K562 (cell line): ENCODE measurements at regions not wholly inside any gene's neighbourhood (a gene's known extent, or its start where the extent isn't known, plus 50 kb on each side); places are given as distances from the start of the nearest gene placed in this dataset.
A peak's percentile ranks its signal among the peaks of the same experiment; 100 is the strongest.

Source experiments
- CBX5 ChIP-seq: IDR thresholded peaks from 2 replicates; pipeline ENCODE4 v1.6.1; 2014; ENCODE audit warnings: low read depth, borderline replicate concordance
- DDX20 ChIP-seq: fragments of 450-650 bp; IDR thresholded peaks from 2 replicates; pipeline ENCODE4 v1.6.1; 2016; ENCODE audit warnings: missing genetic modification characterization, low read depth, mild to moderate bottlenecking, missing compliant biosample characterization, moderate library complexity
- DPF2 ChIP-seq: fragments of 450-650 bp; IDR thresholded peaks from 2 replicates; pipeline ENCODE4 v1.6.1; 2016
- EHMT2 ChIP-seq: fragments of 450-650 bp; IDR thresholded peaks from 2 replicates; pipeline ENCODE4 v1.6.1; 2018; ENCODE audit warnings: antibody characterized with exemption
- ERF ChIP-seq: fragments of 450-650 bp; formaldehyde crosslinking; IDR thresholded peaks from 2 replicates; pipeline ENCODE4 v1.4.0; 2020; ENCODE audit warnings: mild to moderate bottlenecking, mixed read lengths
- ESRRA ChIP-seq: fragments of 450-650 bp; IDR thresholded peaks from 2 replicates; pipeline ENCODE4 v1.6.1; 2014; ENCODE audit warnings: low read depth, mild to moderate bottlenecking, moderate library complexity, borderline replicate concordance
- FOXA1 ChIP-seq: fragments of 450-650 bp; IDR thresholded peaks from 2 replicates; pipeline ENCODE4 v1.6.1; 2016; ENCODE audit warnings: mild to moderate bottlenecking, borderline replicate concordance
- FOXK2 ChIP-seq, 2 experiments: fragments of 450-650 bp; IDR thresholded peaks in 1 of 2; conservative IDR thresholded peaks in 1 of 2; 2 replicates each; pipeline ENCODE4 v1.6.1; 2016; ENCODE audit warnings: low read depth in 2 of 2, mild to moderate bottlenecking in 1 of 2
- PCBP1 ChIP-seq: fragments of 200-400 bp; formaldehyde crosslinking; IDR thresholded peaks from 2 replicates; pipeline ENCODE4 v1.6.1; 2018; ENCODE audit warnings: mild to moderate bottlenecking, low read depth, low read length; ENCODE audit not compliant: poor library complexity, severe bottlenecking
- RBM22 ChIP-seq: fragments of 200-400 bp; formaldehyde crosslinking; IDR thresholded peaks from 2 replicates; pipeline ENCODE4 v1.6.1; 2018; ENCODE audit warnings: low read length, low read depth; ENCODE audit not compliant: poor library complexity, severe bottlenecking
- RBM34 ChIP-seq: fragments of 200-400 bp; formaldehyde crosslinking; IDR thresholded peaks from 2 replicates; pipeline ENCODE4 v1.6.1; 2018; ENCODE audit warnings: low read length, borderline replicate concordance; ENCODE audit not compliant: insufficient read depth
- SETDB1 ChIP-seq: IDR thresholded peaks from one replicate; pipeline ENCODE4 v1.6.1; 2012; ENCODE audit warnings: low read length, control low read depth, inconsistent platforms
- ZNF586 ChIP-seq: fragments of 450-650 bp; formaldehyde crosslinking; conservative IDR thresholded peaks from 2 replicates; pipeline ENCODE4 v1.4.0; 2020; ENCODE audit warnings: mild to moderate bottlenecking, moderate library complexity
- ZZZ3 ChIP-seq: fragments of 450-650 bp; IDR thresholded peaks from 2 replicates; pipeline ENCODE4 v1.6.1; 2016; ENCODE audit warnings: antibody characterized with exemption, mild to moderate bottlenecking, moderate library complexity
- TF ChIP-seq, protein P1 (sequence below), 2 experiments: fragments of 450-650 bp in 1 of 2; sonication (generic) in 1 of 2; formaldehyde crosslinking; conservative IDR thresholded peaks; 2 replicates each; pipeline versions ENCODE4 v1.4.0 to v1.8.1; 2020 to 2022; ENCODE audit warnings: mild to moderate bottlenecking in 1 of 2, missing genetic modification reagents in 1 of 2
- TF ChIP-seq, protein P2 (sequence below): fragments of 450-650 bp; IDR thresholded peaks from 2 replicates; pipeline ENCODE4 v1.6.1; 2017; ENCODE audit warnings: antibody characterized with exemption
- TF ChIP-seq, protein P3 (sequence below): fragments of 200-800 bp; sonication (Bioruptor generic); IDR thresholded peaks from 2 replicates; pipeline ENCODE4 v1.6.1; 2017; ENCODE audit warnings: missing genetic modification characterization, missing compliant biosample characterization
- TF ChIP-seq, protein P4 (sequence below): fragments of 450-650 bp; IDR thresholded peaks from 2 replicates; pipeline ENCODE4 v1.6.1; 2018; ENCODE audit not compliant: partially characterized antibody
- TF ChIP-seq, protein P5 (sequence below): fragments of 250-450 bp; sonication (Bioruptor Pico); IDR thresholded peaks from 2 replicates; pipeline ENCODE4 v1.8.0; 2022; ENCODE audit warnings: inconsistent platforms, mild to moderate bottlenecking, moderate library complexity, borderline replicate concordance

DNA sequence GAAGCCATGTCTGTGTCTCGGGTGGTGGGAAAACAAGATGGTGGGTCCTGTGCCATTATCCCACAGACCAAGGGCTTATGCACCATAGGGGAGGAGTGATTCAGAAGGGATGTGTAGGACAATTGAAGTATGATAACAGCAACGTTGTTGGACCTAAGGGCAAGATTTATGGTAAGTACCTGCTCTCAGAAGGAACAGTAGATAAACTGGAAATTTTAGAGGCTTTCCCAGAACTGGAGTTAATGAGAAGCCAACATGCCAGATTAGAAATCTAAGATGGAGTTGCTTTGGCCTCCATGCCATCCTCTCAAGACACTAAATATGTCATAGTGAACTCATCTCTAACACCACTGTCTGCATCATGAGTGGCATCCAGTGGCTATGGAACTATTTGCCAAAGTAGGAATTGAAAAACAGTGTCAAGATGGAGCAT, 84.7 kb upstream of the MYLIP start (continued):
- TF ChIP-seq FOXK2 (conservative IDR thresholded peaks at IDR 0.05 in 1 of 2, IDR thresholded peaks at IDR 0.05 in 1 of 2; ENCODE audit: low read depth in 2 of 2): no peak
- TF ChIP-seq, protein P1, sequence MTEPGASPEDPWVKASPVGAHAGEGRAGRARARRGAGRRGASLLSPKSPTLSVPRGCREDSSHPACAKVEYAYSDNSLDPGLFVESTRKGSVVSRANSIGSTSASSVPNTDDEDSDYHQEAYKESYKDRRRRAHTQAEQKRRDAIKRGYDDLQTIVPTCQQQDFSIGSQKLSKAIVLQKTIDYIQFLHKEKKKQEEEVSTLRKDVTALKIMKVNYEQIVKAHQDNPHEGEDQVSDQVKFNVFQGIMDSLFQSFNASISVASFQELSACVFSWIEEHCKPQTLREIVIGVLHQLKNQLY (CRISPR knock-in tag; conservative IDR thresholded peaks at IDR 0.05): 0 out of 4 replicates have a peak, but pooled peaks of 1 of the 2 experiments have one; percentile 13
- peak; percentile 95; the same call in 1 of the 2 replicates for TF ChIP-seq ERF (CRISPR knock-in tag)
- no peak for TF ChIP-seq CBX5
- peak; percentile 70 for TF ChIP-seq DPF2
- no peak for TF ChIP-seq ESRRA
- peak; percentile 92 for TF ChIP-seq ZNF586 (CRISPR knock-in tag)
- no peak for TF ChIP-seq RBM22
- no peak for TF ChIP-seq ZZZ3
- TF ChIP-seq, protein P2, sequence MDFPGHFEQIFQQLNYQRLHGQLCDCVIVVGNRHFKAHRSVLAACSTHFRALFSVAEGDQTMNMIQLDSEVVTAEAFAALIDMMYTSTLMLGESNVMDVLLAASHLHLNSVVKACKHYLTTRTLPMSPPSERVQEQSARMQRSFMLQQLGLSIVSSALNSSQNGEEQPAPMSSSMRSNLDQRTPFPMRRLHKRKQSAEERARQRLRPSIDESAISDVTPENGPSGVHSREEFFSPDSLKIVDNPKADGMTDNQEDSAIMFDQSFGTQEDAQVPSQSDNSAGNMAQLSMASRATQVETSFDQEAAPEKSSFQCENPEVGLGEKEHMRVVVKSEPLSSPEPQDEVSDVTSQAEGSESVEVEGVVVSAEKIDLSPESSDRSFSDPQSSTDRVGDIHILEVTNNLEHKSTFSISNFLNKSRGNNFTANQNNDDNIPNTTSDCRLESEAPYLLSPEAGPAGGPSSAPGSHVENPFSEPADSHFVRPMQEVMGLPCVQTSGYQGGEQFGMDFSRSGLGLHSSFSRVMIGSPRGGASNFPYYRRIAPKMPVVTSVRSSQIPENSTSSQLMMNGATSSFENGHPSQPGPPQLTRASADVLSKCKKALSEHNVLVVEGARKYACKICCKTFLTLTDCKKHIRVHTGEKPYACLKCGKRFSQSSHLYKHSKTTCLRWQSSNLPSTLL: no peak
- no peak for TF ChIP-seq RBM34
- no peak for TF ChIP-seq FOXA1
- TF ChIP-seq DDX20: peak; percentile 94
- TF ChIP-seq, protein P3, sequence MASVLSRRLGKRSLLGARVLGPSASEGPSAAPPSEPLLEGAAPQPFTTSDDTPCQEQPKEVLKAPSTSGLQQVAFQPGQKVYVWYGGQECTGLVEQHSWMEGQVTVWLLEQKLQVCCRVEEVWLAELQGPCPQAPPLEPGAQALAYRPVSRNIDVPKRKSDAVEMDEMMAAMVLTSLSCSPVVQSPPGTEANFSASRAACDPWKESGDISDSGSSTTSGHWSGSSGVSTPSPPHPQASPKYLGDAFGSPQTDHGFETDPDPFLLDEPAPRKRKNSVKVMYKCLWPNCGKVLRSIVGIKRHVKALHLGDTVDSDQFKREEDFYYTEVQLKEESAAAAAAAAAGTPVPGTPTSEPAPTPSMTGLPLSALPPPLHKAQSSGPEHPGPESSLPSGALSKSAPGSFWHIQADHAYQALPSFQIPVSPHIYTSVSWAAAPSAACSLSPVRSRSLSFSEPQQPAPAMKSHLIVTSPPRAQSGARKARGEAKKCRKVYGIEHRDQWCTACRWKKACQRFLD (CRISPR knock-in tag): peak; percentile 98
- TF ChIP-seq, protein P4, sequence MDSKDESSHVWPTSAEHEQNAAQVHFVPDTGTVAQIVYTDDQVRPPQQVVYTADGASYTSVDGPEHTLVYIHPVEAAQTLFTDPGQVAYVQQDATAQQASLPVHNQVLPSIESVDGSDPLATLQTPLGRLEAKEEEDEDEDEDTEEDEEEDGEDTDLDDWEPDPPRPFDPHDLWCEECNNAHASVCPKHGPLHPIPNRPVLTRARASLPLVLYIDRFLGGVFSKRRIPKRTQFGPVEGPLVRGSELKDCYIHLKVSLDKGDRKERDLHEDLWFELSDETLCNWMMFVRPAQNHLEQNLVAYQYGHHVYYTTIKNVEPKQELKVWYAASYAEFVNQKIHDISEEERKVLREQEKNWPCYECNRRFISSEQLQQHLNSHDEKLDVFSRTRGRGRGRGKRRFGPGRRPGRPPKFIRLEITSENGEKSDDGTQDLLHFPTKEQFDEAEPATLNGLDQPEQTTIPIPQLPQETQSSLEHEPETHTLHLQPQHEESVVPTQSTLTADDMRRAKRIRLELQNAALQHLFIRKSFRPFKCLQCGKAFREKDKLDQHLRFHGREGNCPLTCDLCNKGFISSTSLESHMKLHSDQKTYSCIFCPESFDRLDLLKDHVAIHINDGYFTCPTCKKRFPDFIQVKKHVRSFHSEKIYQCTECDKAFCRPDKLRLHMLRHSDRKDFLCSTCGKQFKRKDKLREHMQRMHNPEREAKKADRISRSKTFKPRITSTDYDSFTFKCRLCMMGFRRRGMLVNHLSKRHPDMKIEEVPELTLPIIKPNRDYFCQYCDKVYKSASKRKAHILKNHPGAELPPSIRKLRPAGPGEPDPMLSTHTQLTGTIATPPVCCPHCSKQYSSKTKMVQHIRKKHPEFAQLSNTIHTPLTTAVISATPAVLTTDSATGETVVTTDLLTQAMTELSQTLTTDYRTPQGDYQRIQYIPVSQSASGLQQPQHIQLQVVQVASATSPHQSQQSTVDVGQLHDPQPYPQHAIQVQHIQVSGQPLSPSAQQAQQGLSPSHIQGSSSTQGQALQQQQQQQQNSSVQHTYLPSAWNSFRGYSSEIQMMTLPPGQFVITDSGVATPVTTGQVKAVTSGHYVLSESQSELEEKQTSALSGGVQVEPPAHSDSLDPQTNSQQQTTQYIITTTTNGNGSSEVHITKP: no peak
- TF ChIP-seq, protein P5, sequence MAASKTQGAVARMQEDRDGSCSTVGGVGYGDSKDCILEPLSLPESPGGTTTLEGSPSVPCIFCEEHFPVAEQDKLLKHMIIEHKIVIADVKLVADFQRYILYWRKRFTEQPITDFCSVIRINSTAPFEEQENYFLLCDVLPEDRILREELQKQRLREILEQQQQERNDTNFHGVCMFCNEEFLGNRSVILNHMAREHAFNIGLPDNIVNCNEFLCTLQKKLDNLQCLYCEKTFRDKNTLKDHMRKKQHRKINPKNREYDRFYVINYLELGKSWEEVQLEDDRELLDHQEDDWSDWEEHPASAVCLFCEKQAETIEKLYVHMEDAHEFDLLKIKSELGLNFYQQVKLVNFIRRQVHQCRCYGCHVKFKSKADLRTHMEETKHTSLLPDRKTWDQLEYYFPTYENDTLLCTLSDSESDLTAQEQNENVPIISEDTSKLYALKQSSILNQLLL (CRISPR knock-in tag): no peak
- TF ChIP-seq PCBP1: no peak
- no peak for TF ChIP-seq SETDB1
- peak; percentile 75; the same call in 1 of the 2 replicates for TF ChIP-seq EHMT2
